Stimulated activated CD4-positive, alpha-beta T cell treated with anti-CD3 and anti-CD28 coated beads, TNF-alpha, amount 100 ng/mL, for 1 hour (primary cell): ENCODE measurements at regions not wholly inside any gene's neighbourhood (a gene's known extent, or its start where the extent isn't known, plus 50 kb on each side); places are given as distances from the start of the nearest gene placed in this dataset.

Experiments
- DNase-seq, 3 donors: peaks; one replicate each; pipeline ENCODE4 v3.0.0-alpha.2; 2020; ENCODE audit warnings: low read depth in 3 of 3, low spot score in 1 of 3

GRCh38 chr2:226337941-226338600 lies 461.5 kb downstream of the IRS1 start:
- no peak for DNase-seq

GRCh38 chr2:226336283-226336682 lies 463.3 kb downstream of the IRS1 start:
- DNase-seq: no peak

GRCh38 chr2:226334981-226335720 lies 464.5 kb downstream of the IRS1 start:
- no peak for DNase-seq

- DNase-seq: no peak
These were observed 466.2 kb downstream of the IRS1 start for GRCh38 chr2:226333388-226333787.

GRCh38 chr2:226330206-226330605 lies 469.4 kb downstream of the IRS1 start:
- no peak for DNase-seq

- DNase-seq: no peak
These were observed 470.4 kb downstream of the IRS1 start for GRCh38 chr2:226329180-226329579.

- no peak for DNase-seq
These were observed 471.8 kb downstream of the IRS1 start for GRCh38 chr2:226327830-226328229.

- DNase-seq: no peak
These were observed 474.1 kb downstream of the IRS1 start for GRCh38 chr2:226325526-226325925.

- DNase-seq: no peak
These were observed 479.3 kb downstream of the IRS1 start for GRCh38 chr2:226320076-226320948.

- no peak for DNase-seq
These were observed 481.6 kb downstream of the IRS1 start for GRCh38 chr2:226317970-226318369.

GRCh38 chr2:226313060-226313459 lies 486.6 kb downstream of the IRS1 start:
- DNase-seq: no peak

GRCh38 chr2:226312155-226312554 lies 487.5 kb downstream of the IRS1 start:
- DNase-seq: no peak

GRCh38 chr2:226310146-226310545 lies 489.5 kb downstream of the IRS1 start:
- no peak for DNase-seq

GRCh38 chr2:226308986-226309385 lies 490.6 kb downstream of the IRS1 start:
- DNase-seq: no peak

GRCh38 chr2:226308323-226308680 lies 491.3 kb downstream of the IRS1 start:
- DNase-seq: no peak

- DNase-seq: no peak
These were observed 491.9 kb downstream of the IRS1 start for GRCh38 chr2:226307487-226308322.

GRCh38 chr2:226306969-226307368 lies 492.7 kb downstream of the IRS1 start:
- no peak for DNase-seq

- no peak for DNase-seq
These were observed 495.3 kb downstream of the IRS1 start for GRCh38 chr2:226304308-226304707.

GRCh38 chr2:226303707-226304106 lies 495.9 kb downstream of the IRS1 start:
- DNase-seq: no peak

GRCh38 chr2:226300196-226300886 lies 499.3 kb downstream of the IRS1 start:
- no peak for DNase-seq
